WTC11 (cell line): ENCODE measurements at regions not wholly inside any gene's neighbourhood (a gene's known extent, or its start where the extent isn't known, plus 50 kb on each side); places are given as distances from the start of the nearest gene placed in this dataset.

Source experiments
- ATAC-seq: fragments of 200-7000 bp; cut with Tn5 transposase; 2 replicates; pipeline ENCODE4 v1.10.0; 2021; ENCODE audit warnings: mild to moderate bottlenecking, moderate library complexity
- CTCF ChIA-PET: fragments of 300-600 bp; sonication (Branson Sonifier 250); formaldehyde crosslinking; loops from one replicate; lab custom pipeline; 2021; ENCODE audit warnings: antibody characterized with exemption; lab: Charles Lee
- POLR2A ChIA-PET: fragments of 350-600 bp; sonication (Branson Sonifier 250); formaldehyde crosslinking; loops from one replicate; lab custom pipeline; 2021; ENCODE audit warnings: antibody characterized with exemption; lab: Charles Lee
- DNase-seq: peaks from one replicate; pipeline ENCODE4 v3.0.0; 2021; ENCODE audit warnings: low spot score
- H3K27ac Mint-ChIP-seq: 2 replicates; pipeline ENCODE4 v1.8.0; 2021; ENCODE audit warnings: mixed read lengths
- H3K27me3 Mint-ChIP-seq: 2 replicates; pipeline ENCODE4 v1.8.0; 2021; ENCODE audit warnings: low read depth, mild to moderate bottlenecking, moderate library complexity, mixed read lengths
- H3K36me3 Mint-ChIP-seq: 2 replicates; pipeline ENCODE4 v1.8.0; 2021; ENCODE audit warnings: mixed read lengths
- H3K4me1 Mint-ChIP-seq: 2 replicates; pipeline ENCODE4 v1.8.0; 2022; ENCODE audit warnings: mixed read lengths
- H3K4me3 Mint-ChIP-seq: 2 replicates; pipeline ENCODE4 v1.8.0; 2021; ENCODE audit warnings: mild to moderate bottlenecking, moderate library complexity, mixed read lengths
- H3K9me3 Mint-ChIP-seq: 2 replicates; pipeline ENCODE4 v1.8.0; 2021; ENCODE audit warnings: mixed read lengths
- CREM ChIP-seq: sonication (generic); formaldehyde crosslinking; IDR thresholded peaks from 2 replicates; pipeline ENCODE4 v1.8.1; 2022; ENCODE audit warnings: mild to moderate bottlenecking, missing genetic modification reagents, moderate library complexity
- CTCF ChIP-seq: fragments of 200-600 bp; IDR thresholded peaks from 2 replicates; pipeline ENCODE4 v1.8.0; 2022; ENCODE audit warnings: antibody characterized with exemption
- FOXK1 ChIP-seq: sonication (generic); formaldehyde crosslinking; IDR thresholded peaks from 2 replicates; pipeline ENCODE4 v1.8.0; 2022; ENCODE audit warnings: mild to moderate bottlenecking, moderate library complexity, missing genetic modification reagents
- JAZF1 ChIP-seq: fragments of 250-450 bp; sonication (Bioruptor Pico); IDR thresholded peaks from 2 replicates; pipeline ENCODE4 v1.9.0; 2021; ENCODE audit warnings: moderate library complexity, mild to moderate bottlenecking, inconsistent platforms
- KAT7 ChIP-seq: sonication (generic); formaldehyde crosslinking; IDR thresholded peaks from 2 replicates; pipeline ENCODE4 v1.8.1; 2023; ENCODE audit warnings: missing genetic modification reagents, mild to moderate bottlenecking, borderline replicate concordance
- MYBL2 ChIP-seq: sonication (generic); formaldehyde crosslinking; IDR thresholded peaks from 2 replicates; pipeline ENCODE4 v1.8.1; 2023; ENCODE audit warnings: mild to moderate bottlenecking, moderate library complexity, missing genetic modification reagents
- OVOL2 ChIP-seq: fragments of 250-450 bp; sonication (Bioruptor Pico); IDR thresholded peaks from 2 replicates; pipeline ENCODE4 v1.9.0; 2021; ENCODE audit warnings: mild to moderate bottlenecking, borderline replicate concordance
- SOX15 ChIP-seq: fragments of 250-450 bp; sonication (Bioruptor Pico); IDR thresholded peaks from 2 replicates; pipeline ENCODE4 v1.9.0; 2021; ENCODE audit warnings: mild to moderate bottlenecking
- TEAD1 ChIP-seq: sonication (generic); formaldehyde crosslinking; IDR thresholded peaks from 2 replicates; pipeline ENCODE4 v1.8.0; 2022; ENCODE audit warnings: mild to moderate bottlenecking, missing genetic modification reagents
- ZBTB43 ChIP-seq: sonication (generic); formaldehyde crosslinking; IDR thresholded peaks from 2 replicates; pipeline ENCODE4 v1.8.1; 2023; ENCODE audit warnings: mild to moderate bottlenecking, missing genetic modification reagents
- ZNF416 ChIP-seq: fragments of 250-450 bp; sonication (Bioruptor Pico); IDR thresholded peaks from 2 replicates; pipeline ENCODE4 v1.9.0; 2021; ENCODE audit warnings: mild to moderate bottlenecking, inconsistent platforms
- ZSCAN18 ChIP-seq: fragments of 250-450 bp; sonication (Bioruptor Pico); IDR thresholded peaks from 2 replicates; pipeline ENCODE4 v2.1.2; 2022; ENCODE audit warnings: mild to moderate bottlenecking, moderate library complexity
- TF ChIP-seq, protein P1 (sequence below): sonication (generic); formaldehyde crosslinking; IDR thresholded peaks from 2 replicates; pipeline ENCODE4 v1.8.1; 2022; ENCODE audit warnings: mild to moderate bottlenecking, missing genetic modification reagents, moderate library complexity, borderline replicate concordance
- TF ChIP-seq, protein P2 (sequence below): sonication (generic); formaldehyde crosslinking; IDR thresholded peaks from 2 replicates; pipeline ENCODE4 v1.8.1; 2022; ENCODE audit warnings: low read depth, missing genetic modification reagents, borderline replicate concordance

DNA sequence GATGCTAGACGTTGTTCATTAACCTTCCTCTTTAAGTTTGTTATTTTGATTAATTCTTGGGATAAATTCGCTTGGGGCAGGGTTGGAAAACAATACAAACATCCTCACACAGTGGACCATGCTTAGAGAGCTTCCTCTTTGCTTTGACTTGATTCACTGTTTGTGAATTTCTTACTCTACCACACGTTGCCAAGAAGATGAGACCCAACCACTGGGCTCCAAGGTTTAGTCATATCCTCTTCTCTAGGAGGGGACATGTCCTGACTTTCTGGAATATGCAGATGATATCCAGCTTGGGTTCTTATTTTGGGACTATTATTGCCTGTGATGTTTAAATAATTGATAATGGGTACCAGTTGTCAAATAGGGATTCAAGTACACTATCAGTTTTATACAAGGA, 428.2 kb downstream of the ATP23 start (continued):
- TF ChIP-seq ZSCAN18 (CRISPR knock-in tag) = no peak
- TF ChIP-seq, all 79 proteins: peak for 0

DNA sequence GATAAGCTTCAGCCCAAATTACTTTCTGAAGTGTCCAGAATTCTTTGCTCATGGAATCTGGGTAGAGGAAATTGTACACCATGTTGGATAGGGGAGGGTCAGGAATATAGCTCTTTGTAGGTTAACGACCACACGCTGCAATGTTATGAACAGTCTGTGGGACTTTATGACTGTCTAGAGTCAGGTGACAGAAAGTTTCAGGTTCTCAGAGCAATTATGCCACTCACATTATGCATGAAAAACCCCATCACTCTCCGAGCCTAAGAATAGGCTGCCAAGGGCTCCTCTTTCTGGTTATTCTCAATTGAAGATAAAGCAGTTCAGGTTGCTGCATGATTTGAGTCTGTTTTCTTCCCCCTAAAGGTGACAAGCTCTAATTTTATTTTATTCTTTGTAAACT, 430.9 kb downstream of the ATP23 start:
- TF ChIP-seq CTCF = no peak
- no peak for TF ChIP-seq KAT7 (CRISPR knock-in tag)
- no peak for TF ChIP-seq MYBL2 (CRISPR knock-in tag)
- CTCF ChIA-PET = no interaction called here

GRCh38 chr12:58378028-58378427, 436.7 kb downstream of the ATP23 start:
- Mint-ChIP-seq H3K27ac (no peak overlapping the region), H3K4me1 (no peaks in the 10 kb centered on the region; the same call in 1 of the 2 replicates), H3K9me3 (peaks cover 5% of the 10 kb centered on the region; the same call in 1 of the 2 replicates), H3K4me3 (no peak overlapping the region), H3K36me3 (no peaks in the 10 kb centered on the region), H3K27me3 (no peaks in the 10 kb centered on the region)
- CTCF ChIA-PET = no interaction called here
- ATAC-seq (no peak), DNase-seq (no peak)
- no peak for TF ChIP-seq TEAD1 (CRISPR knock-in tag)
- TF ChIP-seq CREM = no peak
- TF ChIP-seq, protein P1, sequence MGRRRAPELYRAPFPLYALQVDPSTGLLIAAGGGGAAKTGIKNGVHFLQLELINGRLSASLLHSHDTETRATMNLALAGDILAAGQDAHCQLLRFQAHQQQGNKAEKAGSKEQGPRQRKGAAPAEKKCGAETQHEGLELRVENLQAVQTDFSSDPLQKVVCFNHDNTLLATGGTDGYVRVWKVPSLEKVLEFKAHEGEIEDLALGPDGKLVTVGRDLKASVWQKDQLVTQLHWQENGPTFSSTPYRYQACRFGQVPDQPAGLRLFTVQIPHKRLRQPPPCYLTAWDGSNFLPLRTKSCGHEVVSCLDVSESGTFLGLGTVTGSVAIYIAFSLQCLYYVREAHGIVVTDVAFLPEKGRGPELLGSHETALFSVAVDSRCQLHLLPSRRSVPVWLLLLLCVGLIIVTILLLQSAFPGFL (CRISPR knock-in tag) = no peak
- no peak for TF ChIP-seq JAZF1 (CRISPR knock-in tag)
- TF ChIP-seq ZNF416 (CRISPR knock-in tag) = no peak
- TF ChIP-seq, all 79 proteins: peak for 0
- POLR2A ChIA-PET = no interaction called here

More for the DNA sequence above, 430.9 kb downstream of the ATP23 start:
- H3K27ac Mint-ChIP-seq = no peak overlapping the region
- H3K4me3 Mint-ChIP-seq = no peak overlapping the region
- H3K27me3 Mint-ChIP-seq = no peaks in the 10 kb centered on the region
- no peaks in the 10 kb centered on the region for H3K4me1 Mint-ChIP-seq
- POLR2A ChIA-PET = no interaction called here
- DNase-seq (no peak), ATAC-seq (no peak)
- peaks cover 12% of the 10 kb centered on the region for H3K9me3 Mint-ChIP-seq
- H3K36me3 Mint-ChIP-seq = no peaks in the 10 kb centered on the region

- peaks cover 5% of the 10 kb centered on the region; the same call in 1 of the 2 replicates for H3K9me3 Mint-ChIP-seq
- TF ChIP-seq SOX15 (CRISPR knock-in tag) = no peak
- no peak for TF ChIP-seq OVOL2 (CRISPR knock-in tag)
- TF ChIP-seq ZBTB43 (CRISPR knock-in tag) = no peak
- TF ChIP-seq FOXK1 = no peak
- no peak for TF ChIP-seq MYBL2 (CRISPR knock-in tag)
- TF ChIP-seq, protein P2, sequence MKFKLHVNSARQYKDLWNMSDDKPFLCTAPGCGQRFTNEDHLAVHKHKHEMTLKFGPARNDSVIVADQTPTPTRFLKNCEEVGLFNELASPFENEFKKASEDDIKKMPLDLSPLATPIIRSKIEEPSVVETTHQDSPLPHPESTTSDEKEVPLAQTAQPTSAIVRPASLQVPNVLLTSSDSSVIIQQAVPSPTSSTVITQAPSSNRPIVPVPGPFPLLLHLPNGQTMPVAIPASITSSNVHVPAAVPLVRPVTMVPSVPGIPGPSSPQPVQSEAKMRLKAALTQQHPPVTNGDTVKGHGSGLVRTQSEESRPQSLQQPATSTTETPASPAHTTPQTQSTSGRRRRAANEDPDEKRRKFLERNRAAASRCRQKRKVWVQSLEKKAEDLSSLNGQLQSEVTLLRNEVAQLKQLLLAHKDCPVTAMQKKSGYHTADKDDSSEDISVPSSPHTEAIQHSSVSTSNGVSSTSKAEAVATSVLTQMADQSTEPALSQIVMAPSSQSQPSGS = no peak
- no peak for DNase-seq
- no peak for ATAC-seq
- H3K27ac Mint-ChIP-seq = no peak overlapping the region
- peaks cover 8% of the 10 kb centered on the region for H3K4me1 Mint-ChIP-seq
- H3K36me3 Mint-ChIP-seq = no peaks in the 10 kb centered on the region
- no peak overlapping the region for H3K4me3 Mint-ChIP-seq
- CTCF ChIA-PET = interaction anchor here (1.5 kb wide), 1 partner anchor 62 kb away, joined by 3 read pairs; no protein-coding TSS in a partner anchor
- no peaks in the 10 kb centered on the region; the same call in 1 of the 2 replicates for H3K27me3 Mint-ChIP-seq
- POLR2A ChIA-PET = no interaction called here
Observed at GRCh38 chr12:58381546-58381945, 440.2 kb downstream of the ATP23 start.
